ENCODE measurements at regions not wholly inside any gene's neighbourhood (a gene's known extent, or its start where the extent isn't known, plus 50 kb on each side); places are given as distances from the start of the nearest gene placed in this dataset.

DNA sequence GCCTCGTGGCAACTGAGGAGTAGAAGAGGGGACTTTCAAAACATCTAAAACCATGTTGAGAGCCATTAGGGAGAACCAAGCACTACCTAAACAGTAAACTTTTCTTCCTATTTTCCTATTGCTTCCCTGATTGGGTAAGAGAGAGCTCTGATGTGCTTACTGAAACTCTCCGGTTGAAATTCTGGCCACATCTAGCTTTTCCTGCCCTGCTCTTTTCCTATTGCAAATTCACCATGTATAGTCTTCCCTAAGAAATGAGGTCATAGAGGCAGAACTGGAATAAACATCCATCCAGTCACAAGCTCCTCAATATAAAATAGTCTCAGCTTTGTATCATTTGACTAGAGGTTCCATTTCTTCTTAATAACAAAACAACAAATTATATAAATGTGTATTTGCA is 199.5 kb upstream of the CNR1 start:
- TF ChIP-seq, protein P1, sequence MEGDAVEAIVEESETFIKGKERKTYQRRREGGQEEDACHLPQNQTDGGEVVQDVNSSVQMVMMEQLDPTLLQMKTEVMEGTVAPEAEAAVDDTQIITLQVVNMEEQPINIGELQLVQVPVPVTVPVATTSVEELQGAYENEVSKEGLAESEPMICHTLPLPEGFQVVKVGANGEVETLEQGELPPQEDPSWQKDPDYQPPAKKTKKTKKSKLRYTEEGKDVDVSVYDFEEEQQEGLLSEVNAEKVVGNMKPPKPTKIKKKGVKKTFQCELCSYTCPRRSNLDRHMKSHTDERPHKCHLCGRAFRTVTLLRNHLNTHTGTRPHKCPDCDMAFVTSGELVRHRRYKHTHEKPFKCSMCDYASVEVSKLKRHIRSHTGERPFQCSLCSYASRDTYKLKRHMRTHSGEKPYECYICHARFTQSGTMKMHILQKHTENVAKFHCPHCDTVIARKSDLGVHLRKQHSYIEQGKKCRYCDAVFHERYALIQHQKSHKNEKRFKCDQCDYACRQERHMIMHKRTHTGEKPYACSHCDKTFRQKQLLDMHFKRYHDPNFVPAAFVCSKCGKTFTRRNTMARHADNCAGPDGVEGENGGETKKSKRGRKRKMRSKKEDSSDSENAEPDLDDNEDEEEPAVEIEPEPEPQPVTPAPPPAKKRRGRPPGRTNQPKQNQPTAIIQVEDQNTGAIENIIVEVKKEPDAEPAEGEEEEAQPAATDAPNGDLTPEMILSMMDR (optimal IDR thresholded peaks at IDR 0.05 in 1 of 3, IDR thresholded peaks at IDR 0.05 in 1 of 3, conservative IDR thresholded peaks at IDR 0.05 in 1 of 3; ENCODE audit: extremely low read depth in 1 of 3, insufficient read depth in 2 of 3, low read length in 3 of 3), result no peak
- TF ChIP-seq EZH2 (IDR thresholded peaks at IDR 0.05; ENCODE audit: low read length), result no peak
